HG02840 (cell line): ENCODE measurements at regions not wholly inside any gene's neighbourhood (a gene's known extent, or its start where the extent isn't known, plus 50 kb on each side); places are given as distances from the start of the nearest gene placed in this dataset.

Experiments used
- ATAC-seq: cut with Tn5 transposase; IDR thresholded peaks from one replicate; pipeline ENCODE4 v1.9.1; 2021; ENCODE audit warnings: mild to moderate bottlenecking, moderate library complexity, moderate number of reproducible peaks; ENCODE audit not compliant: unreplicated experiment, low FRiP score

- ATAC-seq = no peak
Measured at GRCh38 chr13:85500696-85501256, 298.4 kb downstream of the SLITRK6 start.

GRCh38 chr13:85498774-85499173, 300.4 kb downstream of the SLITRK6 start:
- ATAC-seq = no peak

- ATAC-seq = no peak
Measured at GRCh38 chr13:85497652-85498051, 301.6 kb downstream of the SLITRK6 start.

- no peak for ATAC-seq
Measured at GRCh38 chr13:85492283-85492682, 306.9 kb downstream of the SLITRK6 start.

- ATAC-seq = no peak
Measured at GRCh38 chr13:85486663-85487062, 312.6 kb downstream of the SLITRK6 start.

- ATAC-seq = no peak
Measured at GRCh38 chr13:85473144-85473543, 326.1 kb downstream of the SLITRK6 start.

- ATAC-seq = no peak
Measured at GRCh38 chr13:85469320-85469719, 329.9 kb downstream of the SLITRK6 start.

- ATAC-seq = no peak
Measured at GRCh38 chr13:85462792-85463425, 336.3 kb downstream of the SLITRK6 start.

GRCh38 chr13:85461621-85462020, 337.6 kb downstream of the SLITRK6 start:
- ATAC-seq = no peak

GRCh38 chr13:85445534-85445933, 353.7 kb downstream of the SLITRK6 start:
- no peak for ATAC-seq

GRCh38 chr13:85441975-85442374, 357.2 kb downstream of the SLITRK6 start:
- ATAC-seq = no peak

- ATAC-seq = no peak
Measured at GRCh38 chr13:85441364-85441763, 357.9 kb downstream of the SLITRK6 start.

- ATAC-seq = no peak
Measured at GRCh38 chr13:85436029-85436428, 363.2 kb downstream of the SLITRK6 start.

- no peak for ATAC-seq
Measured at GRCh38 chr13:85434927-85435326, 364.3 kb downstream of the SLITRK6 start.

- ATAC-seq = no peak
Measured at GRCh38 chr13:85432881-85433280, 366.3 kb downstream of the SLITRK6 start.

GRCh38 chr13:85431720-85432119, 367.5 kb downstream of the SLITRK6 start:
- ATAC-seq = no peak

- no peak for ATAC-seq
Measured at GRCh38 chr13:85430216-85430794, 368.9 kb downstream of the SLITRK6 start.

- no peak for ATAC-seq
Measured at GRCh38 chr13:85427416-85427815, 371.8 kb downstream of the SLITRK6 start.

GRCh38 chr13:85420136-85420535, 379.1 kb downstream of the SLITRK6 start:
- ATAC-seq = no peak

- no peak for ATAC-seq
Measured at GRCh38 chr13:85419611-85420010, 379.6 kb downstream of the SLITRK6 start.

GRCh38 chr13:85417807-85418206, 381.4 kb downstream of the SLITRK6 start:
- no peak for ATAC-seq

- no peak for ATAC-seq
Measured at GRCh38 chr13:85413664-85414063, 385.6 kb downstream of the SLITRK6 start.
